A673 (cell line): ENCODE measurements at regions not wholly inside any gene's neighbourhood (a gene's known extent, or its start where the extent isn't known, plus 50 kb on each side); places are given as distances from the start of the nearest gene placed in this dataset.

Experiments
- BruUV-seq: library from RNA; stranded (reverse); fragments of 400-500 nt; replicated peaks from 2 replicates; lab custom pipeline; 2021; lab: Mats Ljungman, UMichigan
- CTCF ChIA-PET: fragments of 300-600 bp; sonication (Branson Sonifier 250); formaldehyde crosslinking; loops from one replicate; lab custom pipeline; 2022; ENCODE audit warnings: antibody characterized with exemption; lab: Charles Lee
- POLR2A ChIA-PET: fragments of 300-600 bp; sonication (Branson Sonifier 250); formaldehyde crosslinking; loops from one replicate; lab custom pipeline; 2022; ENCODE audit warnings: antibody characterized with exemption; ENCODE audit not compliant: low non-redundant PET; lab: Charles Lee
- DNase-seq: peaks from one replicate; pipeline ENCODE4 v3.0.0-alpha.2; 2015; ENCODE audit warnings: low spot score
- H3K27ac ChIP-seq: fragments of 200-600 bp; sonication (generic); 2 replicates; pipeline ENCODE4 v1.5.1; 2016; ENCODE audit warnings: mixed run types, low read depth, mild to moderate bottlenecking, mixed read lengths, antibody characterized with exemption, low read length; ENCODE audit not compliant: poor library complexity, severe bottlenecking
- H3K27me3 ChIP-seq: fragments of 200-600 bp; sonication (generic); replicated peaks from 2 replicates; pipeline ENCODE4 v1.6.1; 2017; ENCODE audit warnings: mixed run types, low read depth, mild to moderate bottlenecking, mixed read lengths, antibody characterized with exemption, low read length; ENCODE audit not compliant: insufficient read depth, poor library complexity
- H3K36me3 ChIP-seq: fragments of 200-600 bp; sonication (generic); 2 replicates; pipeline ENCODE4 v1.6.1; 2016; ENCODE audit warnings: mixed run types, mild to moderate bottlenecking, mixed read lengths, antibody characterized with exemption, low read length; ENCODE audit not compliant: insufficient read depth, poor library complexity, severe bottlenecking
- H3K4me1 ChIP-seq: fragments of 200-600 bp; sonication (generic); 2 replicates; pipeline ENCODE4 v1.6.1; 2017; ENCODE audit warnings: mixed run types, mild to moderate bottlenecking, mixed read lengths, antibody characterized with exemption, low read length; ENCODE audit not compliant: insufficient read depth, poor library complexity, severe bottlenecking
- H3K4me3 ChIP-seq: fragments of 200-600 bp; sonication (generic); 2 replicates; pipeline ENCODE4 v1.5.1; 2016; ENCODE audit warnings: low read depth, mixed run types, mild to moderate bottlenecking, mixed read lengths, low read length; ENCODE audit not compliant: poor library complexity, severe bottlenecking
- H3K9me3 ChIP-seq: fragments of 200-600 bp; sonication (generic); 2 replicates; pipeline ENCODE4 v1.6.1; 2016; ENCODE audit warnings: mixed run types, low read depth, mild to moderate bottlenecking, mixed read lengths, antibody characterized with exemption, low read length; ENCODE audit not compliant: poor library complexity, severe bottlenecking
- EZH2 ChIP-seq: fragments of 200-600 bp; sonication (generic); IDR thresholded peaks from 2 replicates; pipeline ENCODE4 v1.6.1; 2017; ENCODE audit warnings: borderline replicate concordance, low read depth, mild to moderate bottlenecking, mixed read lengths, antibody characterized with exemption, low read length; ENCODE audit not compliant: poor library complexity, severe bottlenecking
- intact Hi-C: fragments of 100-400 bp; cut with micrococcal nuclease; formaldehyde crosslinking; loops from one replicate; pipeline ENCODE4 v1.10.0; 2022; ENCODE audit not compliant: unreplicated experiment
- TF ChIP-seq, protein P1 (sequence below): fragments of 300-800, 200-600 bp; sonication (generic); conservative IDR thresholded peaks from 2 replicates; pipeline ENCODE4 v1.5.1; 2017; ENCODE audit warnings: low read depth, mild to moderate bottlenecking, antibody characterized with exemption, low read length, moderate library complexity, mixed read lengths

DNA sequence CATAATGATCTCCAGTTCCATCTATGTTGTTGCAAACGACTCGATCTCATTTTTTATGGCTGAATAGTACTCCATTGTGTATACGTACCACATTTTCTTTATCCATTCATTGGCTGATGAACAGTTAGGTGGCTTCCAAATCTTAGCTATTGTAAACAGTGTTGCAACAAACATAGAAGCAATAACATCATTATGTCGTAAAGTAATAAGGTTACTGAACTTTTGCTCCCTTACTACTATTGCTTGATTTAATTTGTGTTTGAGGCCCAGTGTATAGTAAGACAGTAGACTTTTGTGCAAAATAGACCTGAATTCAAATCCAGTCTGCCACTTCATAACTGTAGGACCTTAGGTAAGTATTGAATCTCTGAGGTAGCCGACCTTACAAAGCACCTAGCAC, 200.1 kb upstream of the CELF2 start:
- Histone ChIP-seq H3K36me3 (no peaks in the 10 kb centered on the region), H3K27me3 (peaks cover 3% of the 10 kb centered on the region), H3K27ac (no peak overlapping the region), H3K9me3 (no peaks in the 10 kb centered on the region), H3K4me3 (no peak overlapping the region), H3K4me1 (no peaks in the 10 kb centered on the region)
- no peak for TF ChIP-seq EZH2
- TF ChIP-seq, protein P1, sequence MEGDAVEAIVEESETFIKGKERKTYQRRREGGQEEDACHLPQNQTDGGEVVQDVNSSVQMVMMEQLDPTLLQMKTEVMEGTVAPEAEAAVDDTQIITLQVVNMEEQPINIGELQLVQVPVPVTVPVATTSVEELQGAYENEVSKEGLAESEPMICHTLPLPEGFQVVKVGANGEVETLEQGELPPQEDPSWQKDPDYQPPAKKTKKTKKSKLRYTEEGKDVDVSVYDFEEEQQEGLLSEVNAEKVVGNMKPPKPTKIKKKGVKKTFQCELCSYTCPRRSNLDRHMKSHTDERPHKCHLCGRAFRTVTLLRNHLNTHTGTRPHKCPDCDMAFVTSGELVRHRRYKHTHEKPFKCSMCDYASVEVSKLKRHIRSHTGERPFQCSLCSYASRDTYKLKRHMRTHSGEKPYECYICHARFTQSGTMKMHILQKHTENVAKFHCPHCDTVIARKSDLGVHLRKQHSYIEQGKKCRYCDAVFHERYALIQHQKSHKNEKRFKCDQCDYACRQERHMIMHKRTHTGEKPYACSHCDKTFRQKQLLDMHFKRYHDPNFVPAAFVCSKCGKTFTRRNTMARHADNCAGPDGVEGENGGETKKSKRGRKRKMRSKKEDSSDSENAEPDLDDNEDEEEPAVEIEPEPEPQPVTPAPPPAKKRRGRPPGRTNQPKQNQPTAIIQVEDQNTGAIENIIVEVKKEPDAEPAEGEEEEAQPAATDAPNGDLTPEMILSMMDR, result no peak
- no TSS peak for BruUV-seq
- CTCF ChIA-PET, result no interaction called here
- POLR2A ChIA-PET, result interaction anchor here (0.6 kb wide), 1 partner anchor 52 kb away, joined by 3 read pairs; no protein-coding TSS in a partner anchor
- intact Hi-C loops, result no loop called here
- no peak for DNase-seq

DNA sequence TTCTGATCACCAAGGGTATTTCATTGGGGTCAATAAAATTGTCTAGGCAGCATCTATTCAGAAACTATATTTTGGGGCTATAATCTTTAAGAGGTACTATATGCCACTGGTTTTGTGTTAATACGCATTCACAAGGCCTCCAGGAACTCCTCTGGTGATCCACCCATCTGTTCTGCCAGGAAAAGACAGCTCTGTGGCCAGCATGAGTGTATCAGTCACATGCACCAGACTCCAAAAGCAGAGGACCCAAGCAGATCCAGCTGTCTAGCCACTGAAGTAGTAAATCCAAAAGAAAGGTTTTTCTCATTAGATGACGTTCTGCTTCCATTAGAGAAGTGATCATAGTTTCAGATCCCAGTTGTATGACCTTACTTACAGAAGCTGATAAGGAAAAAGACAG, 199.6 kb upstream of the CELF2 start:
- Histone ChIP-seq H3K27me3 (peaks cover 8% of the 10 kb centered on the region), H3K4me1 (no peaks in the 10 kb centered on the region), H3K4me3 (no peak overlapping the region), H3K36me3 (no peaks in the 10 kb centered on the region), H3K27ac (no peak overlapping the region), H3K9me3 (no peaks in the 10 kb centered on the region)
- intact Hi-C loops, result no loop called here
- ChIA-PET POLR2A (no interaction called here), CTCF (no interaction called here)
- no peak for DNase-seq
- TF ChIP-seq, protein P1, result no peak
- no peak for TF ChIP-seq EZH2
- BruUV-seq, result no TSS peak

GRCh38 chr10:10819206-10819856, 198.3 kb upstream of the CELF2 start:
- BruUV-seq, result no TSS peak
- ChIA-PET CTCF (no interaction called here), POLR2A (no interaction called here)
- no peaks in the 10 kb centered on the region for H3K36me3 ChIP-seq
- no peak overlapping the region for H3K4me3 ChIP-seq
- peaks cover 19% of the 10 kb centered on the region for H3K27me3 ChIP-seq
- H3K4me1 ChIP-seq, result no peaks in the 10 kb centered on the region
- H3K9me3 ChIP-seq, result no peaks in the 10 kb centered on the region
- no peak overlapping the region for H3K27ac ChIP-seq
- intact Hi-C loops, result no loop called here
- no peak for DNase-seq
- TF ChIP-seq, protein P1, result no peak
- TF ChIP-seq EZH2, result no peak
